ENCODE measurements at regions not wholly inside any gene's neighbourhood (a gene's known extent, or its start where the extent isn't known, plus 50 kb on each side); places are given as distances from the start of the nearest gene placed in this dataset.

- TF ChIP-seq GABPA (IDR thresholded peaks at IDR 0.05; ENCODE audit: low read depth) (no peak), POLR2AphosphoS5 (IDR thresholded peaks at IDR 0.05; ENCODE audit: low read depth, low read length) (no peak), MAX (IDR thresholded peaks at IDR 0.05; ENCODE audit: low read depth) (no peak), JUND (IDR thresholded peaks at IDR 0.05) (no peak), NFIC (IDR thresholded peaks at IDR 0.05; ENCODE audit: borderline replicate concordance) (no peak), FOXM1 (IDR thresholded peaks at IDR 0.05; ENCODE audit: low read depth) (no peak), USF1 (IDR thresholded peaks at IDR 0.05; ENCODE audit: borderline replicate concordance, low read depth) (no peak), RAD21 (IDR thresholded peaks at IDR 0.05; ENCODE audit: low read length) (no peak), CHD2 (IDR thresholded peaks at IDR 0.05; ENCODE audit: low read length, partially characterized antibody) (no peak), GATA2 (CRISPR knock-in tag; IDR thresholded peaks at IDR 0.05) (no peak), RCOR1 (IDR thresholded peaks at IDR 0.05; ENCODE audit: low read length) (no peak)
- TF ChIP-seq, protein P1, sequence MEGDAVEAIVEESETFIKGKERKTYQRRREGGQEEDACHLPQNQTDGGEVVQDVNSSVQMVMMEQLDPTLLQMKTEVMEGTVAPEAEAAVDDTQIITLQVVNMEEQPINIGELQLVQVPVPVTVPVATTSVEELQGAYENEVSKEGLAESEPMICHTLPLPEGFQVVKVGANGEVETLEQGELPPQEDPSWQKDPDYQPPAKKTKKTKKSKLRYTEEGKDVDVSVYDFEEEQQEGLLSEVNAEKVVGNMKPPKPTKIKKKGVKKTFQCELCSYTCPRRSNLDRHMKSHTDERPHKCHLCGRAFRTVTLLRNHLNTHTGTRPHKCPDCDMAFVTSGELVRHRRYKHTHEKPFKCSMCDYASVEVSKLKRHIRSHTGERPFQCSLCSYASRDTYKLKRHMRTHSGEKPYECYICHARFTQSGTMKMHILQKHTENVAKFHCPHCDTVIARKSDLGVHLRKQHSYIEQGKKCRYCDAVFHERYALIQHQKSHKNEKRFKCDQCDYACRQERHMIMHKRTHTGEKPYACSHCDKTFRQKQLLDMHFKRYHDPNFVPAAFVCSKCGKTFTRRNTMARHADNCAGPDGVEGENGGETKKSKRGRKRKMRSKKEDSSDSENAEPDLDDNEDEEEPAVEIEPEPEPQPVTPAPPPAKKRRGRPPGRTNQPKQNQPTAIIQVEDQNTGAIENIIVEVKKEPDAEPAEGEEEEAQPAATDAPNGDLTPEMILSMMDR (IDR thresholded peaks at IDR 0.05), result no peak
Measured at GRCh38 chr2:57602733-57603132, 443.9 kb upstream of the VRK2 start.
